Endodermal cell (in vitro differentiated cells): ENCODE measurements at regions not wholly inside any gene's neighbourhood (a gene's known extent, or its start where the extent isn't known, plus 50 kb on each side); places are given as distances from the start of the nearest gene placed in this dataset.

Experiments
- DNase-seq: peaks from one replicate; pipeline ENCODE4 v3.0.0-alpha.2; 2017
- H3K27ac ChIP-seq: 2 replicates; pipeline ENCODE4 v1.5.1; 2013; ENCODE audit warnings: mild to moderate bottlenecking, low read depth, low read length, moderate library complexity
- H3K27me3 ChIP-seq: 2 replicates; pipeline ENCODE4 v1.6.1; 2013; ENCODE audit warnings: mild to moderate bottlenecking, low read length, moderate library complexity; ENCODE audit not compliant: insufficient read depth, control insufficient read depth, poor library complexity, severe bottlenecking
- H3K36me3 ChIP-seq: 2 replicates; pipeline ENCODE4 v1.7.0; 2013; ENCODE audit warnings: mild to moderate bottlenecking, low read length, moderate library complexity; ENCODE audit not compliant: control insufficient read depth, insufficient read depth
- H3K4me1 ChIP-seq: one replicate; pipeline ENCODE4 v1.7.0; 2013; ENCODE audit warnings: low read length; ENCODE audit not compliant: control insufficient read depth, insufficient read depth
- H3K4me3 ChIP-seq: 2 replicates; pipeline ENCODE4 v1.5.1; 2013; ENCODE audit warnings: mild to moderate bottlenecking, low read length, moderate library complexity
- H3K9ac ChIP-seq: 2 replicates; pipeline ENCODE4 v1.6.1; 2013; ENCODE audit warnings: mild to moderate bottlenecking, low read length, moderate library complexity; ENCODE audit not compliant: poor library complexity, severe bottlenecking; ENCODE audit errors: extremely low read depth
- H3K9me3 ChIP-seq: 2 replicates; pipeline ENCODE4 v1.6.1; 2013; ENCODE audit warnings: mild to moderate bottlenecking, low read length, moderate library complexity; ENCODE audit not compliant: control insufficient read depth
- H3K27ac Mint-ChIP-seq: 2 replicates; pipeline ENCODE4 v1.8.0; 2020; ENCODE audit warnings: mixed read lengths
- H3K27me3 Mint-ChIP-seq: 2 replicates; pipeline ENCODE4 v1.8.0; 2021; ENCODE audit warnings: mild to moderate bottlenecking, mixed read lengths; ENCODE audit not compliant: insufficient read depth
- H3K36me3 Mint-ChIP-seq: 2 replicates; pipeline ENCODE4 v1.8.0; 2020; ENCODE audit warnings: low read depth, mixed read lengths
- H3K4me1 Mint-ChIP-seq: 2 replicates; pipeline ENCODE4 v1.8.0; 2020; ENCODE audit warnings: mixed read lengths
- H3K4me3 Mint-ChIP-seq: 2 replicates; pipeline ENCODE4 v1.8.0; 2020; ENCODE audit warnings: mild to moderate bottlenecking, moderate library complexity, mixed read lengths
- H3K9me3 Mint-ChIP-seq: 2 replicates; pipeline ENCODE4 v1.8.0; 2020; ENCODE audit warnings: mild to moderate bottlenecking, mixed read lengths
- WGBS, 2 experiments: methylation state at CpG; one replicate each; pipeline versions ENCODE4 v1.1.5 to v1.1.7; 2013; ENCODE audit warnings: missing lambda C conversion rate in 2 of 2, mixed read lengths in 1 of 2; ENCODE audit not compliant: insufficient coverage in 1 of 2, insufficient read length in 1 of 2; 5-methylcytosine and 5-hydroxymethylcytosine counted together
- TF ChIP-seq, protein P1 (sequence below): fragments of 200-600 bp; sonication (generic); conservative IDR thresholded peaks from 2 replicates; pipeline ENCODE4 v1.5.0; 2021; ENCODE audit warnings: antibody characterized with exemption, mild to moderate bottlenecking

DNA sequence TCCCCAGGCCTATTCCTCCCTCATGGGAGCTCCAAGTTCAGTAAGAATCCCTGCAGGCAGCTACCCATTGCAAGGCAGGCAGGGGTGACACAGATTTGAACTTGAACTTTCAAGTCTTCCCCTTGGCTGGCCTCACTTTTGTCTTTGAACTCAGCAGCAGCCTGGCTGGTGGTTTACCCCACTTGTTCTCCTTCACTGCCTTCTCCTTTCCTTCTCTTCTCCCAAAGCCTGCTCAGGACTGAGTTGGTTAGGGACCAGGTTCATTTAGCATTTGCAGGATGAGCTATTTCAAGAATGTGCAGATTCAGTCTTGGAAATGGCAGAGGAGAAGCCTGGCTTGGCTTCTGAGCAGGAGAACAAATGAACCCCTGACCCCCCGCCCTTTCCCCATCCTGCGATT, 67.7 kb upstream of the TBX3 start:
- TF ChIP-seq, protein P1, sequence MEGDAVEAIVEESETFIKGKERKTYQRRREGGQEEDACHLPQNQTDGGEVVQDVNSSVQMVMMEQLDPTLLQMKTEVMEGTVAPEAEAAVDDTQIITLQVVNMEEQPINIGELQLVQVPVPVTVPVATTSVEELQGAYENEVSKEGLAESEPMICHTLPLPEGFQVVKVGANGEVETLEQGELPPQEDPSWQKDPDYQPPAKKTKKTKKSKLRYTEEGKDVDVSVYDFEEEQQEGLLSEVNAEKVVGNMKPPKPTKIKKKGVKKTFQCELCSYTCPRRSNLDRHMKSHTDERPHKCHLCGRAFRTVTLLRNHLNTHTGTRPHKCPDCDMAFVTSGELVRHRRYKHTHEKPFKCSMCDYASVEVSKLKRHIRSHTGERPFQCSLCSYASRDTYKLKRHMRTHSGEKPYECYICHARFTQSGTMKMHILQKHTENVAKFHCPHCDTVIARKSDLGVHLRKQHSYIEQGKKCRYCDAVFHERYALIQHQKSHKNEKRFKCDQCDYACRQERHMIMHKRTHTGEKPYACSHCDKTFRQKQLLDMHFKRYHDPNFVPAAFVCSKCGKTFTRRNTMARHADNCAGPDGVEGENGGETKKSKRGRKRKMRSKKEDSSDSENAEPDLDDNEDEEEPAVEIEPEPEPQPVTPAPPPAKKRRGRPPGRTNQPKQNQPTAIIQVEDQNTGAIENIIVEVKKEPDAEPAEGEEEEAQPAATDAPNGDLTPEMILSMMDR, result no peak
- 73% methylated on average over 2 of the region's 2 CpGs; no CpG with 5 or more reads in 1 of the 2 experiments for WGBS, 2 experiments
- H3K9me3 ChIP-seq, result no peaks in the 10 kb centered on the region
- Mint-ChIP-seq H3K27me3 (peaks cover 17% of the 10 kb centered on the region), H3K4me3 (no peak overlapping the region), H3K9me3 (no peaks in the 10 kb centered on the region), H3K27ac (no peak overlapping the region), H3K36me3 (no peaks in the 10 kb centered on the region), H3K4me1 (peaks cover 34% of the 10 kb centered on the region)
- DNase-seq, result no peak
- H3K9ac ChIP-seq, result no peak overlapping the region
- H3K4me1 ChIP-seq, result no peaks in the 10 kb centered on the region
- H3K36me3 ChIP-seq, result no peaks in the 10 kb centered on the region
- H3K27ac ChIP-seq, result no peak overlapping the region
- H3K4me3 ChIP-seq, result no peak overlapping the region
- no peaks in the 10 kb centered on the region for H3K27me3 ChIP-seq

GRCh38 chr12:114750917-114751316, 66.9 kb upstream of the TBX3 start:
- no peaks in the 10 kb centered on the region for H3K36me3 ChIP-seq
- no peak for DNase-seq
- TF ChIP-seq, protein P1, result no peak
- peaks cover 42% of the 10 kb centered on the region for H3K4me1 Mint-ChIP-seq
- H3K9me3 Mint-ChIP-seq, result no peaks in the 10 kb centered on the region
- no peaks in the 10 kb centered on the region for H3K36me3 Mint-ChIP-seq
- H3K4me1 ChIP-seq, result no peaks in the 10 kb centered on the region
- no peak overlapping the region for H3K4me3 Mint-ChIP-seq
- H3K27me3 Mint-ChIP-seq, result peaks cover 17% of the 10 kb centered on the region
- no peaks in the 10 kb centered on the region for H3K27me3 ChIP-seq
- no peaks in the 10 kb centered on the region for H3K9me3 ChIP-seq
- no peak overlapping the region for H3K4me3 ChIP-seq
- H3K9ac ChIP-seq, result no peak overlapping the region
- no peak overlapping the region for H3K27ac ChIP-seq
- WGBS, 2 experiments, result 94% methylated on average over 8 to 11 of the region's 11 CpGs
- no peak overlapping the region for H3K27ac Mint-ChIP-seq

- H3K4me3 Mint-ChIP-seq, result no peak overlapping the region
Measured at GRCh38 chr12:114749065-114749464, 65.1 kb upstream of the TBX3 start.

More at GRCh38 chr12:114749065-114749464, 65.1 kb upstream of the TBX3 start:
- WGBS, 2 experiments, result 96% methylated on average over 3 of the region's 3 CpGs; no CpG with 5 or more reads in 1 of the 2 experiments
- TF ChIP-seq, protein P1, result no peak
- Mint-ChIP-seq H3K9me3 (no peaks in the 10 kb centered on the region), H3K36me3 (no peaks in the 10 kb centered on the region), H3K27ac (no peak overlapping the region), H3K4me1 (peaks cover 42% of the 10 kb centered on the region), H3K27me3 (peaks cover 21% of the 10 kb centered on the region)
- H3K27me3 ChIP-seq, result no peaks in the 10 kb centered on the region
- no peak overlapping the region for H3K4me3 ChIP-seq
- no peak overlapping the region for H3K27ac ChIP-seq
- no peaks in the 10 kb centered on the region for H3K4me1 ChIP-seq
- DNase-seq, result no peak
- H3K9ac ChIP-seq, result no peak overlapping the region
- H3K36me3 ChIP-seq, result no peaks in the 10 kb centered on the region
- no peaks in the 10 kb centered on the region for H3K9me3 ChIP-seq
